Thyroid gland (tissue), 4 donors: ENCODE measurements at regions not wholly inside any gene's neighbourhood (a gene's known extent, or its start where the extent isn't known, plus 50 kb on each side); places are given as distances from the start of the nearest gene placed in this dataset.

Source experiments
- POLR2A ChIP-seq, 2 donors: fragments of 450-650 bp; IDR thresholded peaks; one replicate each; pipeline ENCODE4 v1.6.1; 2017; ENCODE audit warnings: antibody characterized with exemption in 2 of 2, mild to moderate bottlenecking in 2 of 2, moderate library complexity in 1 of 2
- TF ChIP-seq, protein P1 (sequence below), 6 experiments: fragments of 200-600 bp in 3 of 6; fragments of 450-650 bp in 3 of 6; sonication (generic) in 3 of 6; IDR thresholded peaks; one replicate each; pipeline ENCODE4 v1.5.1; 2016 to 2019; ENCODE audit warnings: antibody characterized with exemption in 6 of 6, mild to moderate bottlenecking in 2 of 6, inconsistent platforms in 1 of 6, moderate library complexity in 1 of 6

DNA sequence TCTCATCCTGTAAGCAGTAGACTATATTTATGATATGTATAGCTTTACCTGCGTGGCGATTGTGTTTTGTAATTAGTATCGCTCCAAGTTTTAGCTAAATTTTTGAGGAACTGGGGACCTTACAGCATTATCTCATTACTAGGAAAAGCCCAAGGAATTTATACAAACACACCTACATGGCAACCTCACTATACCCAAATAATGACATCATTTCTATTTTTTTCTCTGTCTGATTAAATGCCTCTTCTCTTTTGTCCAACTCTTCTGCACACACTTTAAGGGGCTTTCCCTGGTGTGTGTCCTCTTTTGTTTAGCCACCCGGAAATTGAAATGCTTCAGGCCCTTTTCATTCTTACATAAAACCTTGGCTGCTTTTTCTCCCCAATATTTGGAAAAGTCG, 82.9 kb upstream of the EXOC2 start:
- TF ChIP-seq, protein P1, sequence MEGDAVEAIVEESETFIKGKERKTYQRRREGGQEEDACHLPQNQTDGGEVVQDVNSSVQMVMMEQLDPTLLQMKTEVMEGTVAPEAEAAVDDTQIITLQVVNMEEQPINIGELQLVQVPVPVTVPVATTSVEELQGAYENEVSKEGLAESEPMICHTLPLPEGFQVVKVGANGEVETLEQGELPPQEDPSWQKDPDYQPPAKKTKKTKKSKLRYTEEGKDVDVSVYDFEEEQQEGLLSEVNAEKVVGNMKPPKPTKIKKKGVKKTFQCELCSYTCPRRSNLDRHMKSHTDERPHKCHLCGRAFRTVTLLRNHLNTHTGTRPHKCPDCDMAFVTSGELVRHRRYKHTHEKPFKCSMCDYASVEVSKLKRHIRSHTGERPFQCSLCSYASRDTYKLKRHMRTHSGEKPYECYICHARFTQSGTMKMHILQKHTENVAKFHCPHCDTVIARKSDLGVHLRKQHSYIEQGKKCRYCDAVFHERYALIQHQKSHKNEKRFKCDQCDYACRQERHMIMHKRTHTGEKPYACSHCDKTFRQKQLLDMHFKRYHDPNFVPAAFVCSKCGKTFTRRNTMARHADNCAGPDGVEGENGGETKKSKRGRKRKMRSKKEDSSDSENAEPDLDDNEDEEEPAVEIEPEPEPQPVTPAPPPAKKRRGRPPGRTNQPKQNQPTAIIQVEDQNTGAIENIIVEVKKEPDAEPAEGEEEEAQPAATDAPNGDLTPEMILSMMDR (IDR thresholded peaks at IDR 0.05), result no peak
- TF ChIP-seq POLR2A (IDR thresholded peaks at IDR 0.05), result no peak
